Memory B cell (primary cell): ENCODE measurements at regions not wholly inside any gene's neighbourhood (a gene's known extent, or its start where the extent isn't known, plus 50 kb on each side); places are given as distances from the start of the nearest gene placed in this dataset.

Experiments used
- ATAC-seq: fragments of 150-1000 bp; cut with Tn5 transposase; 2 replicates; pipeline ENCODE4 v1.10.0; 2021; ENCODE audit warnings: low read depth, mild to moderate bottlenecking, moderate library complexity
- DNase-seq, 2 donors: peaks; one replicate each; pipeline ENCODE4 v3.0.0; 2022; ENCODE audit warnings: low spot score in 2 of 2
- H3K27ac Mint-ChIP-seq: one replicate; pipeline ENCODE4 v1.8.0; 2022; ENCODE audit warnings: mild to moderate bottlenecking, moderate library complexity, mixed read lengths
- H3K27me3 Mint-ChIP-seq: one replicate; pipeline ENCODE4 v1.8.0; 2022; ENCODE audit warnings: mixed read lengths
- H3K36me3 Mint-ChIP-seq: one replicate; pipeline ENCODE4 v1.8.0; 2022; ENCODE audit warnings: mild to moderate bottlenecking, mixed read lengths
- H3K4me1 Mint-ChIP-seq: one replicate; pipeline ENCODE4 v1.8.0; 2022; ENCODE audit warnings: mixed read lengths
- H3K4me3 Mint-ChIP-seq: one replicate; pipeline ENCODE4 v1.8.0; 2022; ENCODE audit warnings: mild to moderate bottlenecking, moderate library complexity, mixed read lengths
- H3K9me3 Mint-ChIP-seq: one replicate; pipeline ENCODE4 v1.8.0; 2022; ENCODE audit warnings: mixed read lengths

- ATAC-seq (no peak), DNase-seq (no peak)
- Mint-ChIP-seq H3K9me3 (no peaks in the 10 kb centered on the region), H3K4me3 (no peak overlapping the region), H3K36me3 (peaks cover 1% of the 10 kb centered on the region), H3K27ac (no peak overlapping the region), H3K27me3 (peaks cover 1% of the 10 kb centered on the region), H3K4me1 (peaks cover 5% of the 10 kb centered on the region)
These were observed 276.5 kb upstream of the CITED2 start for GRCh38 chr6:139650941-139651340.

DNA sequence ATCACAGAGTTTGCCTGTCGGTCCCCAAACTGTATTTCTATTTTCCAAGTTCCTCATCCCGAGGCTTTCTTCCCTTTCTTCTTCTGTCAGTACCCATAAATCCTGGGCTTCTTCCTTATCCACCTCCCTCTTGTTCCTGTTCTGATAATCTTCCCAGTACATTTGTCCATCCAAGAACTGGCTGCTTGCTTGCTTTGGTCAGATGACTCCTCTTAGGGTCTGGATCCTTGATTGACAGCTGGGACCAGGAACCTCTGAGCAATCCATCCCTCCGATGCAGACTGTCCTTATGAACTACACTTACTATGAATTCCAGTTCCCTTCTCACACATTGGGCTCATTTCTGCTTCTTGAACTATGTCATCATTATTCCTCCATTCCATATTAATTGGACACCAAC, 275.3 kb upstream of the CITED2 start:
- Mint-ChIP-seq H3K27ac (no peak overlapping the region), H3K4me1 (no peaks in the 10 kb centered on the region), H3K27me3 (peaks cover 3% of the 10 kb centered on the region), H3K4me3 (no peak overlapping the region), H3K9me3 (no peaks in the 10 kb centered on the region), H3K36me3 (peaks cover 3% of the 10 kb centered on the region)
- no peak for DNase-seq
- no peak for ATAC-seq

GRCh38 chr6:139649128-139649527, 274.7 kb upstream of the CITED2 start:
- Mint-ChIP-seq H3K4me3 (no peak overlapping the region), H3K4me1 (no peaks in the 10 kb centered on the region), H3K27ac (no peak overlapping the region), H3K36me3 (peaks cover 3% of the 10 kb centered on the region), H3K9me3 (no peaks in the 10 kb centered on the region), H3K27me3 (peaks cover 3% of the 10 kb centered on the region)
- no peak for DNase-seq
- ATAC-seq = no peak

DNA sequence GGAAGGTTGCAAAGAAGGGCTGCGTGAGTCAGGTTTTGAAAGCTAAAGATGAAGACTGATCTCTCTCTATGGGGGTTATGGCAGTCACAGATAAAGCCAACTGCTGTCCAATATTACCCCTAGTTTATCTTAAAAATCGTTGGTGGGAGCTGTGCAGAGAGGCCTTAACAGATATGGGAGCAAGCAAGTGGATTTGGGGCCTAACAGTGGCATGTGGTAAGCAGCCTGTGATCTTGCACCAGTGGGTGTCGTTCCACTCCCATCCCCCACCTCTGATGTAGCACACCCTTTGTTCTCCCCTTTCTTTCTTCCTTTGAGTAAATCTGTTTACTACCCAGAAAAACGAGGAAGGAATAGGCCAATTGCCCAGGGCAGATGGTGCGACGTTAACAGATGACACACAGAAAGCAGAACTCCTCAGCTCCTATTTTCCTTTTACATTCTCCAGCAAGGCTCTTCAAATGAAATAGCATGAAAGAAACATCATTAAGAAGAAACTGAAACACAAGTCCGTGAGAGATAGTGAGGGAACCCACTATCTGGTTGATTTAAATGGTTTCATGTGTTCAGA, 274.1 kb upstream of the CITED2 start:
- Mint-ChIP-seq H3K27ac (no peak overlapping the region), H3K4me3 (no peak overlapping the region), H3K36me3 (peaks cover 3% of the 10 kb centered on the region), H3K27me3 (peaks cover 3% of the 10 kb centered on the region), H3K4me1 (no peaks in the 10 kb centered on the region), H3K9me3 (no peaks in the 10 kb centered on the region)
- DNase-seq = no peak
- ATAC-seq = no peak

DNA sequence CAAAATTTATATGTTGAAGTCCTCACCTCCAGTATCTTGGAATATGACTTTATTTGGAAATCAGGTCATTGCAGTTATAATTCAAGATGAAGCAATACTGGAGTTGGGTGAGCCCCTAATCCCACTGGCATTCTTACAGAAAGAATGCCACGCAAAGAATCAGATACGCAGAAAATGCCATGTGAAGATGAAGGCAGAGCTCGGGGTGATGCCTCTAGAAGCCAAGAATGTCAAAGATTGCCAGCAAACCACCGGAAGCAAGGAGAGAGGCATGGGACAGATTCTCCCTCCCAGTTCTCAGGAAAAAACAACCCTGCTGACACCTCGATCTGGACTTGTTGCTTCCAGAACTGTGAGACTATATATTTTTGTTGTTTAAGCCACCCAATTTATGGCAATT, 273.4 kb upstream of the CITED2 start:
- Mint-ChIP-seq H3K27ac (no peak overlapping the region), H3K9me3 (no peaks in the 10 kb centered on the region), H3K4me3 (no peak overlapping the region), H3K4me1 (no peaks in the 10 kb centered on the region), H3K27me3 (peaks cover 3% of the 10 kb centered on the region), H3K36me3 (peaks cover 3% of the 10 kb centered on the region)
- no peak for DNase-seq
- ATAC-seq = no peak

GRCh38 chr6:139647016-139647415, 272.6 kb upstream of the CITED2 start:
- H3K4me1 Mint-ChIP-seq = no peaks in the 10 kb centered on the region
- DNase-seq = no peak
- H3K27ac Mint-ChIP-seq = no peak overlapping the region
- H3K4me3 Mint-ChIP-seq = no peak overlapping the region
- peaks cover 3% of the 10 kb centered on the region for H3K36me3 Mint-ChIP-seq
- no peaks in the 10 kb centered on the region for H3K9me3 Mint-ChIP-seq
- peaks cover 3% of the 10 kb centered on the region for H3K27me3 Mint-ChIP-seq
- ATAC-seq = no peak

DNA sequence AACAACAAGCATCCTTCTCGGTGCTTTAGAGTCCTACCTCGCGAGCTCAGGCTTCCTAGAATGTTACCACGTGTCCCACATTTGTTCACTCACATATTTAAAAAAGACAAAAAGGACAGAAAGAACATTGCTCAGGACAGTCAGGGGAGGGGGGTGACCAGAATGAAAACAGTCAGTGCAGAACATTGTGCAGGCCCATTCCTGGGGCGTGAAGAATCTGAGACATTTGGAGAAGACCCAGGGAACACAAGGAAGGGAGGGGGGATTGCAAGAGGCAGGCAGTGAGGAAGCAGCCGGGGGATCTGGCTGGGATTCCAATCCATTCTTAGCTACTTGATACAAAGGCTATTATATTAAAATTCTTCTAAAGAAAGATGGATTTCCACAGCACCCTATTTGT, 270.4 kb upstream of the CITED2 start:
- ATAC-seq (no peak), DNase-seq (no peak)
- peaks cover 5% of the 10 kb centered on the region for H3K4me1 Mint-ChIP-seq
- H3K27me3 Mint-ChIP-seq = peaks cover 3% of the 10 kb centered on the region
- no peak overlapping the region for H3K4me3 Mint-ChIP-seq
- H3K9me3 Mint-ChIP-seq = no peaks in the 10 kb centered on the region
- no peak overlapping the region for H3K27ac Mint-ChIP-seq
- peaks cover 3% of the 10 kb centered on the region for H3K36me3 Mint-ChIP-seq

- ATAC-seq (no peak), DNase-seq (no peak)
- peaks cover 5% of the 10 kb centered on the region for H3K4me1 Mint-ChIP-seq
- H3K27me3 Mint-ChIP-seq = peaks cover 4% of the 10 kb centered on the region
- peaks cover 3% of the 10 kb centered on the region for H3K36me3 Mint-ChIP-seq
- no peak overlapping the region for H3K4me3 Mint-ChIP-seq
- no peak overlapping the region for H3K27ac Mint-ChIP-seq
- H3K9me3 Mint-ChIP-seq = no peaks in the 10 kb centered on the region
These were observed 269.5 kb upstream of the CITED2 start for GRCh38 chr6:139643986-139644385.

- DNase-seq (no peak), ATAC-seq (no peak)
- Mint-ChIP-seq H3K27ac (no peak overlapping the region), H3K4me3 (no peak overlapping the region), H3K36me3 (peaks cover 6% of the 10 kb centered on the region), H3K4me1 (peaks cover 5% of the 10 kb centered on the region), H3K9me3 (no peaks in the 10 kb centered on the region), H3K27me3 (peaks cover 4% of the 10 kb centered on the region)
These were observed 267.9 kb upstream of the CITED2 start for GRCh38 chr6:139642346-139642745.

DNA sequence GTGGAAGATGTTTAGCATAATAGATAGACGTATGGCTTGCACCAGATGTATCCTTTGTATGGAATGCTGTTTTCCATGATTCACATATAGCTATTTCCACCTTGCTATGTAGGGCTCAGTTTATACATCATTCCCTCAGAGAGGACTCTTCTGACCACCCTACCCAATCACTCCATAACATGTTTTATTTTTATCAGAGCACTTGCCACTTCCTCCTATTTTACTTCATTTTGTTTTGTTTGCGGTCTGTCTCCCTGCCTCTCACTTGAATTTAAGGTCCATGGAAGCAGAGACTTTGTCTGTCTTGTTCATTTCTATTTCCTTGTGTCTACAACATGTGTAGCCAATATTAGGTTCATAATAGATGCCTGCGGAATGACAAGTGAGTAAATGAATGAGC, 266.9 kb upstream of the CITED2 start:
- DNase-seq (no peak), ATAC-seq (no peak)
- no peaks in the 10 kb centered on the region for H3K9me3 Mint-ChIP-seq
- peaks cover 4% of the 10 kb centered on the region for H3K27me3 Mint-ChIP-seq
- peaks cover 5% of the 10 kb centered on the region for H3K4me1 Mint-ChIP-seq
- no peak overlapping the region for H3K4me3 Mint-ChIP-seq
- no peak overlapping the region for H3K27ac Mint-ChIP-seq
- peaks cover 5% of the 10 kb centered on the region for H3K36me3 Mint-ChIP-seq

DNA sequence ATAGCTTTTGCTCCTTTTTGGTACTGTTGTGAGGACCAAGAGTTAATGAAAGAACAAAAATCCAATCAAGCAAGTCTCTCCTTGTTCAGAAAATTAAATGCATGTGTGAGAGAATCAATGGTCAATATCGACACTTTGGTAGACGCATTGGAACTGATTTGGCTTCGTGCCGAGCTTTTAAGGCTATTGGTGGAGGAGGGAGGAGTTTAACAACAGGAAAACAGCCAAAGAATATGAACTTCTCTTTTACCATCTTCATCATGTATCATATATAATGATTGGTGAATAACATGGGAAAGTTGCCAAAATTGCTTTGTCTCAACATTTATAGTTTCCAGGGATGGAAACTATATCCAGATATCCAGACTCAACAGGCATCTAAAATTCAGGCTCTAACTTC, 266.5 kb upstream of the CITED2 start:
- no peak overlapping the region for H3K4me3 Mint-ChIP-seq
- DNase-seq (no peak), ATAC-seq (no peak)
- H3K4me1 Mint-ChIP-seq = peaks cover 5% of the 10 kb centered on the region
- peaks cover 4% of the 10 kb centered on the region for H3K27me3 Mint-ChIP-seq
- no peaks in the 10 kb centered on the region for H3K9me3 Mint-ChIP-seq
- no peak overlapping the region for H3K27ac Mint-ChIP-seq
- peaks cover 5% of the 10 kb centered on the region for H3K36me3 Mint-ChIP-seq

DNA sequence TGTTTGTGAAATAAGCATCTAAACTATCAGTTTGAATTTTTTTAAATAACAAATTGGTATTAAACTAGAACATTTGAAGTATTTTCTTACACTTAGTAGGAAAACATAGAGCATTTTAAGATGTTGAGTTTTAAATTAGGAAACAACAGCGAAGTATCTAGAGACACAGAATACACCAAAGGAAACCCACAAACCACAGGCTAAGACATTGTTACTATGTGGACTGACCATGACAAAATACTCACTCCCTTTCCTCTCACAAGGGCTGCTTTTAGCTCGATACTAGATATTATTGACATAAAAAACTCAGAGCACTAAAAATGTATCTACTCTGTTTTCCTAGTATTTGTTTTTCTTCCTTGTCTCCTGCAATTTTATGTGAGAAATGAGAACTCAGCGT, 266.0 kb upstream of the CITED2 start:
- Mint-ChIP-seq H3K4me1 (peaks cover 5% of the 10 kb centered on the region), H3K4me3 (no peak overlapping the region), H3K27me3 (peaks cover 4% of the 10 kb centered on the region), H3K27ac (no peak overlapping the region), H3K36me3 (peaks cover 5% of the 10 kb centered on the region), H3K9me3 (no peaks in the 10 kb centered on the region)
- no peak for ATAC-seq
- no peak for DNase-seq

DNA sequence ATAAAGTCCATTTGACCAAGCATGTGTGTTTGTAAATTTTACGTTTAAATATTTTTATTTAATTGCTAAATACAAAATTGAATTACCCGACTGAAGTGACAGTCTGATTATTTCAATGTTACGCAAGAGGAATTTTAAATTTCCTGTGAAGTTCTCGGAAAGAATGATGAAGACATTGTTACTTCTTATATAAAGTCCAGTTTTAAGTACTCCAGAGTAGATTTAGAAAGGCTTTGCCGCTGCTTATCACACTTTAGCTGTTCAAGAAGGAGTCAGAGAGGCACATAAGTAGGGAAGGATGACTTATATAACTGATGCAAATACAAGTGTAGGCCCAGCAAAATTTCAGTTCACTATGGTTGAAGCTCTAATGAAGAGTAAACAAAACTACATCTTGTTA, 265.1 kb upstream of the CITED2 start:
- DNase-seq (no peak), ATAC-seq (no peak)
- Mint-ChIP-seq H3K4me1 (peaks cover 5% of the 10 kb centered on the region), H3K4me3 (no peak overlapping the region), H3K36me3 (peaks cover 3% of the 10 kb centered on the region), H3K27me3 (peaks cover 2% of the 10 kb centered on the region), H3K9me3 (no peaks in the 10 kb centered on the region), H3K27ac (no peak overlapping the region)

GRCh38 chr6:139638179-139638941, 263.9 kb upstream of the CITED2 start:
- Mint-ChIP-seq H3K9me3 (no peaks in the 10 kb centered on the region), H3K4me1 (peaks cover 5% of the 10 kb centered on the region), H3K27me3 (peaks cover 2% of the 10 kb centered on the region), H3K4me3 (no peak overlapping the region), H3K36me3 (peaks cover 3% of the 10 kb centered on the region), H3K27ac (no peak overlapping the region)
- ATAC-seq = no peak
- DNase-seq = no peak

DNA sequence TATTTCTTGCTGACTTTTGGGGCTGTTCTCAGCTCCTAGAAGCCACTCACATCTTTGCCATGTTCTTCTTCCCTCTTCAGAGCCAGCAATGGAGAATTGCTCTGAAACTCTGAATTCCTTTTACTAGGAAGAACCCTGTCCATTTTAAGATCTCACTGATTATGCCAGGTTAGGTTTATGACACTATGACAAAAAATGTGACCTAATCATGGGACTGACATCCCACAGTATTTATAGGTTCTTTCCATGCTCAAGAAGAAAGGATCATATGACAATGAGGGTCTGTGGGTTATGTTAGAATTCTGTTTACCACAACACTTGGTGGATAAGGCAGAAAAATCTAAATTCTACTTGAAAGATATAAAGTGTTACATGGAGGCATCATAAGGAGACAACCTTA, 263.3 kb upstream of the CITED2 start:
- H3K36me3 Mint-ChIP-seq = peaks cover 3% of the 10 kb centered on the region
- H3K4me1 Mint-ChIP-seq = peaks cover 5% of the 10 kb centered on the region
- H3K27ac Mint-ChIP-seq = no peak overlapping the region
- DNase-seq (no peak), ATAC-seq (no peak)
- H3K4me3 Mint-ChIP-seq = no peak overlapping the region
- peaks cover 2% of the 10 kb centered on the region for H3K27me3 Mint-ChIP-seq
- no peaks in the 10 kb centered on the region for H3K9me3 Mint-ChIP-seq
